HUES48 (cell line): ENCODE measurements at regions not wholly inside any gene's neighbourhood (a gene's known extent, or its start where the extent isn't known, plus 50 kb on each side); places are given as distances from the start of the nearest gene placed in this dataset.

Experiments
- H3K27ac ChIP-seq: one replicate; pipeline ENCODE4 v1.7.0; 2013; ENCODE audit warnings: low read depth, low read length, inconsistent platforms
- H3K27me3 ChIP-seq: 2 replicates; pipeline ENCODE4 v1.6.1; 2013; ENCODE audit warnings: mild to moderate bottlenecking, low read length; ENCODE audit not compliant: control insufficient read depth, insufficient read depth
- H3K36me3 ChIP-seq: 2 replicates; pipeline ENCODE4 v1.6.1; 2013; ENCODE audit warnings: low read length; ENCODE audit not compliant: control insufficient read depth, insufficient read depth
- H3K4me1 ChIP-seq: 2 replicates; pipeline ENCODE4 v1.6.1; 2013; ENCODE audit warnings: mild to moderate bottlenecking, low read length; ENCODE audit not compliant: control insufficient read depth, insufficient read depth
- H3K4me3 ChIP-seq: 2 replicates; pipeline ENCODE4 v1.5.1; 2013; ENCODE audit warnings: mild to moderate bottlenecking, low read depth, low read length
- H3K9ac ChIP-seq: 2 replicates; pipeline ENCODE4 v1.6.1; 2013; ENCODE audit warnings: mild to moderate bottlenecking, low read depth, low read length, moderate library complexity
- H3K9me3 ChIP-seq: 2 replicates; pipeline ENCODE4 v1.6.1; 2013; ENCODE audit warnings: low read length; ENCODE audit not compliant: control insufficient read depth, insufficient read depth

GRCh38 chr15:96581371-96581770 lies 250.9 kb downstream of the NR2F2 start:
- Histone ChIP-seq H3K9me3 (no peaks in the 10 kb centered on the region), H3K9ac (no peak overlapping the region), H3K36me3 (no peaks in the 10 kb centered on the region), H3K4me1 (peaks cover 14% of the 10 kb centered on the region), H3K4me3 (no peak overlapping the region), H3K27ac (no peak overlapping the region), H3K27me3 (no peaks in the 10 kb centered on the region; the same call in 1 of the 2 replicates)

GRCh38 chr15:96582473-96582872 lies 252.0 kb downstream of the NR2F2 start:
- H3K27me3 ChIP-seq = no peaks in the 10 kb centered on the region; the same call in 1 of the 2 replicates
- no peak overlapping the region for H3K27ac ChIP-seq
- no peak overlapping the region for H3K4me3 ChIP-seq
- no peak overlapping the region for H3K9ac ChIP-seq
- no peaks in the 10 kb centered on the region for H3K36me3 ChIP-seq
- no peaks in the 10 kb centered on the region for H3K9me3 ChIP-seq
- peaks cover 15% of the 10 kb centered on the region for H3K4me1 ChIP-seq

- H3K9ac ChIP-seq = no peak overlapping the region
- no peaks in the 10 kb centered on the region for H3K9me3 ChIP-seq
Measured at GRCh38 chr15:96583671-96584070, 253.2 kb downstream of the NR2F2 start.

GRCh38 chr15:96585484-96586386 lies 255.2 kb downstream of the NR2F2 start:
- Histone ChIP-seq H3K27me3 (no peaks in the 10 kb centered on the region; the same call in 1 of the 2 replicates), H3K9me3 (no peaks in the 10 kb centered on the region), H3K27ac (no peak overlapping the region), H3K9ac (no peak overlapping the region), H3K4me1 (peaks cover 28% of the 10 kb centered on the region), H3K36me3 (no peaks in the 10 kb centered on the region), H3K4me3 (no peak overlapping the region)

More at GRCh38 chr15:96583671-96584070, 253.2 kb downstream of the NR2F2 start:
- Histone ChIP-seq H3K4me1 (peaks cover 24% of the 10 kb centered on the region), H3K4me3 (no peak overlapping the region), H3K27me3 (no peaks in the 10 kb centered on the region; the same call in none of the 2 replicates), H3K36me3 (no peaks in the 10 kb centered on the region), H3K27ac (no peak overlapping the region)

GRCh38 chr15:96586901-96587300 lies 256.4 kb downstream of the NR2F2 start:
- no peaks in the 10 kb centered on the region; the same call in 1 of the 2 replicates for H3K27me3 ChIP-seq

GRCh38 chr15:96589864-96590263 lies 259.4 kb downstream of the NR2F2 start:
- peaks cover 31% of the 10 kb centered on the region for H3K4me1 ChIP-seq
- no peak overlapping the region for H3K4me3 ChIP-seq
- no peaks in the 10 kb centered on the region; the same call in 1 of the 2 replicates for H3K27me3 ChIP-seq
- no peaks in the 10 kb centered on the region for H3K9me3 ChIP-seq
- H3K36me3 ChIP-seq = no peaks in the 10 kb centered on the region
- H3K9ac ChIP-seq = no peak overlapping the region
- H3K27ac ChIP-seq = no peak overlapping the region

More at GRCh38 chr15:96586901-96587300, 256.4 kb downstream of the NR2F2 start:
- Histone ChIP-seq H3K9ac (no peak overlapping the region), H3K9me3 (no peaks in the 10 kb centered on the region), H3K36me3 (no peaks in the 10 kb centered on the region), H3K27ac (no peak overlapping the region), H3K4me3 (no peak overlapping the region), H3K4me1 (peaks cover 23% of the 10 kb centered on the region)

- Histone ChIP-seq H3K9ac (no peak overlapping the region), H3K27me3 (no peaks in the 10 kb centered on the region), H3K36me3 (no peaks in the 10 kb centered on the region), H3K4me3 (no peak overlapping the region), H3K9me3 (no peaks in the 10 kb centered on the region), H3K4me1 (peaks cover 14% of the 10 kb centered on the region), H3K27ac (no peak overlapping the region)
Measured at GRCh38 chr15:96593735-96594134, 263.2 kb downstream of the NR2F2 start.

- Histone ChIP-seq H3K27me3 (no peaks in the 10 kb centered on the region), H3K36me3 (no peaks in the 10 kb centered on the region), H3K9ac (no peak overlapping the region), H3K9me3 (no peaks in the 10 kb centered on the region), H3K4me3 (no peak overlapping the region), H3K4me1 (peaks cover 8% of the 10 kb centered on the region; the same call in 1 of the 2 replicates), H3K27ac (no peak overlapping the region)
Measured at GRCh38 chr15:96595951-96596350, 265.5 kb downstream of the NR2F2 start.

GRCh38 chr15:96598514-96598913 lies 268.0 kb downstream of the NR2F2 start:
- no peak overlapping the region for H3K4me3 ChIP-seq
- no peak overlapping the region for H3K27ac ChIP-seq
- H3K9me3 ChIP-seq = no peaks in the 10 kb centered on the region
- no peak overlapping the region for H3K9ac ChIP-seq
- H3K27me3 ChIP-seq = no peaks in the 10 kb centered on the region
- peaks cover 8% of the 10 kb centered on the region; the same call in 1 of the 2 replicates for H3K4me1 ChIP-seq
- no peaks in the 10 kb centered on the region for H3K36me3 ChIP-seq

GRCh38 chr15:96599268-96599667 lies 268.8 kb downstream of the NR2F2 start:
- no peaks in the 10 kb centered on the region for H3K27me3 ChIP-seq
- no peaks in the 10 kb centered on the region for H3K36me3 ChIP-seq
- H3K9ac ChIP-seq = no peak overlapping the region
- no peaks in the 10 kb centered on the region for H3K9me3 ChIP-seq
- H3K27ac ChIP-seq = no peak overlapping the region
- no peaks in the 10 kb centered on the region; the same call in 1 of the 2 replicates for H3K4me1 ChIP-seq
- no peak overlapping the region for H3K4me3 ChIP-seq

- no peaks in the 10 kb centered on the region for H3K4me1 ChIP-seq
- no peaks in the 10 kb centered on the region for H3K36me3 ChIP-seq
- H3K27ac ChIP-seq = no peak overlapping the region
- no peak overlapping the region for H3K9ac ChIP-seq
- no peaks in the 10 kb centered on the region for H3K9me3 ChIP-seq
- H3K27me3 ChIP-seq = no peaks in the 10 kb centered on the region
- H3K4me3 ChIP-seq = no peak overlapping the region
Measured at GRCh38 chr15:96600350-96600749, 269.9 kb downstream of the NR2F2 start.
